SK-N-SH treated with all-trans-retinoic acid at 6 μM for 48 hours (cell line): ENCODE measurements at regions not wholly inside any gene's neighbourhood (a gene's known extent, or its start where the extent isn't known, plus 50 kb on each side); places are given as distances from the start of the nearest gene placed in this dataset.

Source experiments
- PATZ1 ChIP-seq: fragments of 250-450 bp; sonication (Bioruptor Pico); IDR thresholded peaks from 2 replicates; pipeline ENCODE4 v1.8.0; 2020; ENCODE audit warnings: mild to moderate bottlenecking, moderate library complexity, borderline replicate concordance
- ZFP3 ChIP-seq: fragments of 250-450 bp; sonication (Bioruptor Pico); IDR thresholded peaks from 2 replicates; pipeline ENCODE4 v1.5.0; 2020; ENCODE audit warnings: mild to moderate bottlenecking, moderate library complexity

- TF ChIP-seq ZFP3 (CRISPR knock-in tag) (no peak), PATZ1 (no peak)
Observed at GRCh38 chr3:28066020-28066419, 175.4 kb upstream of the CMC1 start.
